ENCODE measurements at regions not wholly inside any gene's neighbourhood (a gene's known extent, or its start where the extent isn't known, plus 50 kb on each side); places are given as distances from the start of the nearest gene placed in this dataset.

DNA sequence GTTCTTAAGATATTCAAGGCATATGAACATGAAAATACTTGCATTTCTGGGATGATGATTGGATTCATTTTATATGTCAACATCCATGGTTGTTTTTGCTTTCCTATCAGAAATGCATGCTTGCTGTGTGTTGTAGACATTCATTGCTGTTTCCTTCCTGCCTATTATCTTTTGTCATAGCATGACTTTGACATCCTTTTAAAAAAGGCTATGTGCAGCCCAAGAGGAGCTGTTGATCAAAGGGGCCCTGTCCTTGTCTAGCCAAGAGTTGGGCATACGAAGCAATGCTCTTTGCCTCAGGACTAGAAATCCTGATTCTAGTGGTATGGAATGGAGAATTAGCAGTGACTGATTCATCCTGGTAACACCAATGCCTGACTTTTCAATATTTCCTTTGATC is 143.1 kb downstream of the RNF144B start:
- TF ChIP-seq EZH2 (IDR thresholded peaks at IDR 0.05; ENCODE audit: borderline replicate concordance, low read depth, low read length, severe bottlenecking): no peak
- TF ChIP-seq, protein P1, sequence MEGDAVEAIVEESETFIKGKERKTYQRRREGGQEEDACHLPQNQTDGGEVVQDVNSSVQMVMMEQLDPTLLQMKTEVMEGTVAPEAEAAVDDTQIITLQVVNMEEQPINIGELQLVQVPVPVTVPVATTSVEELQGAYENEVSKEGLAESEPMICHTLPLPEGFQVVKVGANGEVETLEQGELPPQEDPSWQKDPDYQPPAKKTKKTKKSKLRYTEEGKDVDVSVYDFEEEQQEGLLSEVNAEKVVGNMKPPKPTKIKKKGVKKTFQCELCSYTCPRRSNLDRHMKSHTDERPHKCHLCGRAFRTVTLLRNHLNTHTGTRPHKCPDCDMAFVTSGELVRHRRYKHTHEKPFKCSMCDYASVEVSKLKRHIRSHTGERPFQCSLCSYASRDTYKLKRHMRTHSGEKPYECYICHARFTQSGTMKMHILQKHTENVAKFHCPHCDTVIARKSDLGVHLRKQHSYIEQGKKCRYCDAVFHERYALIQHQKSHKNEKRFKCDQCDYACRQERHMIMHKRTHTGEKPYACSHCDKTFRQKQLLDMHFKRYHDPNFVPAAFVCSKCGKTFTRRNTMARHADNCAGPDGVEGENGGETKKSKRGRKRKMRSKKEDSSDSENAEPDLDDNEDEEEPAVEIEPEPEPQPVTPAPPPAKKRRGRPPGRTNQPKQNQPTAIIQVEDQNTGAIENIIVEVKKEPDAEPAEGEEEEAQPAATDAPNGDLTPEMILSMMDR (IDR thresholded peaks at IDR 0.05; ENCODE audit: borderline replicate concordance, extremely low read depth, low read length, poor library complexity, severe bottlenecking): no peak
